ENCODE measurements at regions not wholly inside any gene's neighbourhood (a gene's known extent, or its start where the extent isn't known, plus 50 kb on each side); places are given as distances from the start of the nearest gene placed in this dataset.

- no peak overlapping the region for H3K9ac ChIP-seq (ENCODE audit: low read length)
- no peaks in the 10 kb centered on the region for H3K36me3 ChIP-seq (ENCODE audit: insufficient read depth, low read length)
- H3K9me3 ChIP-seq (ENCODE audit: low read length) = no peaks in the 10 kb centered on the region
- no peak overlapping the region for H3K4me2 ChIP-seq (ENCODE audit: low read length)
- H4K20me1 ChIP-seq (ENCODE audit: insufficient read depth) = no peaks in the 10 kb centered on the region
- no peaks in the 10 kb centered on the region for H3F3A ChIP-seq (ENCODE audit: insufficient read depth, low read length, poor library complexity, severe bottlenecking)
- TF ChIP-seq EP300 (conservative IDR thresholded peaks at IDR 0.05; ENCODE audit: poor library complexity, severe bottlenecking) (no peak), MXI1 (conservative IDR thresholded peaks at IDR 0.05; ENCODE audit: poor library complexity, severe bottlenecking) (no peak), RAD21 (conservative IDR thresholded peaks at IDR 0.05) (no peak), TAF1 (IDR thresholded peaks at IDR 0.05; ENCODE audit: low read depth) (no peak), EZH2 (IDR thresholded peaks at IDR 0.05; ENCODE audit: borderline replicate concordance, insufficient read depth, low read length, poor library complexity, severe bottlenecking) (no peak), CTCF (IDR thresholded peaks at IDR 0.05; ENCODE audit: poor library complexity, severe bottlenecking) (no peak), SMC3 (conservative IDR thresholded peaks at IDR 0.05; ENCODE audit: poor library complexity) (no peak), POLR2AphosphoS5 (IDR thresholded peaks at IDR 0.05) (no peak), REST (IDR thresholded peaks at IDR 0.05; ENCODE audit: borderline replicate concordance) (no peak)
- no peaks in the 10 kb centered on the region for H3K9me2 ChIP-seq (ENCODE audit: insufficient read depth, low read length)
- no peaks in the 10 kb centered on the region for H3K79me2 ChIP-seq (replicated peaks; ENCODE audit: insufficient read depth, low read length)
- H2AFZ ChIP-seq (ENCODE audit: low read depth, low read length) = no peak overlapping the region
- H3K4me3 ChIP-seq (ENCODE audit: low read length) = peak overlapping the region; percentile 2
- no peaks in the 10 kb centered on the region for H3K27me3 ChIP-seq (ENCODE audit: insufficient read depth, low read depth, low read length)
- no peak overlapping the region for H3K27ac ChIP-seq (ENCODE audit: low read length)
Measured at GRCh38 chr1:11391886-11392285, 87.1 kb upstream of the DISP3 start.

GRCh38 chr1:11394592-11395245 is 84.2 kb upstream of the DISP3 start:
- no peaks in the 10 kb centered on the region for H4K20me1 ChIP-seq (ENCODE audit: insufficient read depth)
- TF ChIP-seq TAF1 (IDR thresholded peaks at IDR 0.05; ENCODE audit: low read depth) (no peak), EP300 (conservative IDR thresholded peaks at IDR 0.05; ENCODE audit: poor library complexity, severe bottlenecking) (no peak), REST (IDR thresholded peaks at IDR 0.05; ENCODE audit: borderline replicate concordance) (no peak), RAD21 (conservative IDR thresholded peaks at IDR 0.05) (no peak), MXI1 (conservative IDR thresholded peaks at IDR 0.05; ENCODE audit: poor library complexity, severe bottlenecking) (no peak), SMC3 (conservative IDR thresholded peaks at IDR 0.05; ENCODE audit: poor library complexity) (no peak), EZH2 (IDR thresholded peaks at IDR 0.05; ENCODE audit: borderline replicate concordance, insufficient read depth, low read length, poor library complexity, severe bottlenecking) (no peak), CTCF (IDR thresholded peaks at IDR 0.05; ENCODE audit: poor library complexity, severe bottlenecking) (no peak), POLR2AphosphoS5 (IDR thresholded peaks at IDR 0.05) (no peak)

More at GRCh38 chr1:11394592-11395245, 84.2 kb upstream of the DISP3 start:
- Histone ChIP-seq H3K9me2 (ENCODE audit: insufficient read depth, low read length) (no peaks in the 10 kb centered on the region), H3K27ac (ENCODE audit: low read length) (no peak overlapping the region), H2AFZ (ENCODE audit: low read depth, low read length) (no peak overlapping the region), H3K9ac (ENCODE audit: low read length) (no peak overlapping the region), H3F3A (ENCODE audit: insufficient read depth, low read length, poor library complexity, severe bottlenecking) (no peaks in the 10 kb centered on the region), H3K4me3 (ENCODE audit: low read length) (no peak overlapping the region), H3K9me3 (ENCODE audit: low read length) (no peaks in the 10 kb centered on the region), H3K27me3 (ENCODE audit: insufficient read depth, low read depth, low read length) (no peaks in the 10 kb centered on the region), H3K79me2 (replicated peaks; ENCODE audit: insufficient read depth, low read length) (no peaks in the 10 kb centered on the region), H3K36me3 (ENCODE audit: insufficient read depth, low read length) (no peaks in the 10 kb centered on the region), H3K4me2 (ENCODE audit: low read length) (no peak overlapping the region)
